ENCODE measurements at regions not wholly inside any gene's neighbourhood (a gene's known extent, or its start where the extent isn't known, plus 50 kb on each side); places are given as distances from the start of the nearest gene placed in this dataset.

DNA sequence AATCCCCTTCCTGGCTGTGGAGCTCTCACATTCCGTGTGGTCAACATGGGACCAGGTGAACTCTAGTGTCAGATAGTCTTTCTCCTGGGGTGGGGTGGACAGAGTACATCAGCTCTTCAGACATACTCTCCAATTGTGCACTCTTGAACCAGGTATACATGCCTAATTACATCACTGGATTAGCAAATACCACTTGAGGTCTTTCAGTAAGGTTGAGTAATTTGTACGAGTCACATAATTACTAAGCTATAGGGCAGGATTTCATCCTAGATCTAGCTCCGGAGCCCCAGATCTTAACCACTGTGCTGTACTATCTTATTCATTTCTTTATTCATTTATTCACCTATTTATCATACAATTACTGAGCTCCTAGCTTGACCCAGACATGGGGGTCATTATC is 821.3 kb downstream of the TFAP2A start:
- H3K36me3 ChIP-seq (ENCODE audit: low read depth): no peaks in the 10 kb centered on the region
- DNase-seq (ENCODE audit: low spot score): no peak
- no peak overlapping the region for H3K4me3 ChIP-seq (ENCODE audit: severe bottlenecking)
- no peaks in the 10 kb centered on the region for H3K4me1 ChIP-seq (ENCODE audit: insufficient read depth, poor library complexity, severe bottlenecking)
- no peak overlapping the region for H3K27ac ChIP-seq (ENCODE audit: poor library complexity, severe bottlenecking)
- no peaks in the 10 kb centered on the region for H3K27me3 ChIP-seq (ENCODE audit: insufficient read depth, poor library complexity, severe bottlenecking)
- TF ChIP-seq, protein P1, sequence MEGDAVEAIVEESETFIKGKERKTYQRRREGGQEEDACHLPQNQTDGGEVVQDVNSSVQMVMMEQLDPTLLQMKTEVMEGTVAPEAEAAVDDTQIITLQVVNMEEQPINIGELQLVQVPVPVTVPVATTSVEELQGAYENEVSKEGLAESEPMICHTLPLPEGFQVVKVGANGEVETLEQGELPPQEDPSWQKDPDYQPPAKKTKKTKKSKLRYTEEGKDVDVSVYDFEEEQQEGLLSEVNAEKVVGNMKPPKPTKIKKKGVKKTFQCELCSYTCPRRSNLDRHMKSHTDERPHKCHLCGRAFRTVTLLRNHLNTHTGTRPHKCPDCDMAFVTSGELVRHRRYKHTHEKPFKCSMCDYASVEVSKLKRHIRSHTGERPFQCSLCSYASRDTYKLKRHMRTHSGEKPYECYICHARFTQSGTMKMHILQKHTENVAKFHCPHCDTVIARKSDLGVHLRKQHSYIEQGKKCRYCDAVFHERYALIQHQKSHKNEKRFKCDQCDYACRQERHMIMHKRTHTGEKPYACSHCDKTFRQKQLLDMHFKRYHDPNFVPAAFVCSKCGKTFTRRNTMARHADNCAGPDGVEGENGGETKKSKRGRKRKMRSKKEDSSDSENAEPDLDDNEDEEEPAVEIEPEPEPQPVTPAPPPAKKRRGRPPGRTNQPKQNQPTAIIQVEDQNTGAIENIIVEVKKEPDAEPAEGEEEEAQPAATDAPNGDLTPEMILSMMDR (IDR thresholded peaks at IDR 0.05; ENCODE audit: poor library complexity, severe bottlenecking): no peak
- peak; percentile 55 for ATAC-seq (ENCODE audit: low read depth)
- H3K9me3 ChIP-seq (ENCODE audit: severe bottlenecking): no peaks in the 10 kb centered on the region

- TF ChIP-seq, protein P1 (IDR thresholded peaks at IDR 0.05; ENCODE audit: poor library complexity, severe bottlenecking): no peak
- Histone ChIP-seq H3K4me1 (ENCODE audit: insufficient read depth, poor library complexity, severe bottlenecking) (no peaks in the 10 kb centered on the region), H3K27me3 (ENCODE audit: insufficient read depth, poor library complexity, severe bottlenecking) (no peaks in the 10 kb centered on the region), H3K27ac (ENCODE audit: poor library complexity, severe bottlenecking) (no peak overlapping the region), H3K36me3 (ENCODE audit: low read depth) (no peaks in the 10 kb centered on the region), H3K4me3 (ENCODE audit: severe bottlenecking) (no peak overlapping the region), H3K9me3 (ENCODE audit: severe bottlenecking) (no peaks in the 10 kb centered on the region)
- ATAC-seq (ENCODE audit: low read depth): peak; percentile 19; the same call in 1 of the 3 replicates
- no peak for DNase-seq (ENCODE audit: low spot score)
These were observed 831.0 kb downstream of the TFAP2A start for GRCh38 chr6:9583753-9584352.

DNA sequence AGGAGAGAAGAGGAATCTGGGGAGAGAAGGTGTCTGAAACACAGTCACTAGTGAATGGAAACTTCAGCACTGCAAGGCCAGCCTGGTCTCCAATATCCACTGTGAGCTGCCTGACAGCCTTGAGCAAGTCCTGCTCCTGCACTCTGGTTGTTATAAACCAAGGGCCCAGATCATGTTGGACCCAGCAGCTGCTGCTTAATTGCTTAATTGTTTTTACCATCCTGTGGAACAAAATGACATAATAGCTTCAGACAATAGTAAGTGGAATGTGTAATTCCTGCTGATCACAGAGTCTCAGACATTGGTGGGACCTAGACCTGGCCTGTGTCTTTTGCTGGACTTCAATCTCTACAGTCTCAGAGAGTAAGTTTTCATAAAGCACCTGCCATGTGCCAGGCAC is 833.7 kb downstream of the TFAP2A start:
- DNase-seq (ENCODE audit: low spot score): no peak
- TF ChIP-seq, protein P1 (IDR thresholded peaks at IDR 0.05; ENCODE audit: poor library complexity, severe bottlenecking): no peak
- H3K27me3 ChIP-seq (ENCODE audit: insufficient read depth, poor library complexity, severe bottlenecking): no peaks in the 10 kb centered on the region

DNA sequence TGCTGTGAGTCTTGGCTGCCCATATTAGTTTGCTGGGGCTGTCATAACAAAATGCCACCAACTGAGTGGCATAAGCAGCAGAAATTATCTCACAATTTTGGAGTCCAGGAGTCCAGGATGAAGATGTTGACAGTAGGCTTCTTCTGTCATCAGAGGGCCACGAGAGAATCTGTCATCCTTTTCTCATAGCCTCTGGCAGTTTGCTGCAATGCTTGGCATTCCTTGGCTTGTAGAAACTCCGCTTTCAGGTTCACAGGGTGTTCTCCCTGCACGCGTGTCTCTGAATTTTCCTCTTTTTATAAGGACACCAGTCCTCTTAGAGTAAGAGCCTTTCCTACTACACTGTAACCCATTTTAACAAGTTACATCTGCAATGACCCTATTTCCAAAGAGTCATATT is 838.4 kb downstream of the TFAP2A start:
- Histone ChIP-seq H3K27me3 (ENCODE audit: insufficient read depth, poor library complexity, severe bottlenecking) (no peaks in the 10 kb centered on the region), H3K9me3 (ENCODE audit: severe bottlenecking) (no peaks in the 10 kb centered on the region), H3K4me1 (ENCODE audit: insufficient read depth, poor library complexity, severe bottlenecking) (no peaks in the 10 kb centered on the region), H3K36me3 (ENCODE audit: low read depth) (no peaks in the 10 kb centered on the region), H3K4me3 (ENCODE audit: severe bottlenecking) (no peak overlapping the region), H3K27ac (ENCODE audit: poor library complexity, severe bottlenecking) (no peak overlapping the region)
- TF ChIP-seq, protein P1 (IDR thresholded peaks at IDR 0.05; ENCODE audit: poor library complexity, severe bottlenecking): no peak
- no peak for ATAC-seq (ENCODE audit: low read depth)
- no peak for DNase-seq (ENCODE audit: low spot score)

More for the DNA sequence above, 833.7 kb downstream of the TFAP2A start:
- no peak for ATAC-seq (ENCODE audit: low read depth)
- H3K9me3 ChIP-seq (ENCODE audit: severe bottlenecking): no peaks in the 10 kb centered on the region
- no peak overlapping the region for H3K27ac ChIP-seq (ENCODE audit: poor library complexity, severe bottlenecking)
- no peak overlapping the region for H3K4me3 ChIP-seq (ENCODE audit: severe bottlenecking)
- no peaks in the 10 kb centered on the region for H3K4me1 ChIP-seq (ENCODE audit: insufficient read depth, poor library complexity, severe bottlenecking)
- no peaks in the 10 kb centered on the region for H3K36me3 ChIP-seq (ENCODE audit: low read depth)

GRCh38 chr6:9566096-9566495 is 848.8 kb downstream of the TFAP2A start:
- ATAC-seq (ENCODE audit: low read depth) (no peak), DNase-seq (ENCODE audit: low spot score) (no peak)
- Histone ChIP-seq H3K4me1 (ENCODE audit: insufficient read depth, poor library complexity, severe bottlenecking) (no peaks in the 10 kb centered on the region), H3K4me3 (ENCODE audit: severe bottlenecking) (no peak overlapping the region), H3K9me3 (ENCODE audit: severe bottlenecking) (no peaks in the 10 kb centered on the region), H3K36me3 (ENCODE audit: low read depth) (no peaks in the 10 kb centered on the region), H3K27ac (ENCODE audit: poor library complexity, severe bottlenecking) (no peak overlapping the region), H3K27me3 (ENCODE audit: insufficient read depth, poor library complexity, severe bottlenecking) (no peaks in the 10 kb centered on the region)
- TF ChIP-seq, protein P1 (IDR thresholded peaks at IDR 0.05; ENCODE audit: poor library complexity, severe bottlenecking): no peak
